ENCODE measurements at regions not wholly inside any gene's neighbourhood (a gene's known extent, or its start where the extent isn't known, plus 50 kb on each side); places are given as distances from the start of the nearest gene placed in this dataset.

- Histone ChIP-seq H3K9me3 (ENCODE audit: control insufficient read depth, insufficient read depth, low read depth, low read length) (no peaks in the 10 kb centered on the region), H3K4me1 (ENCODE audit: control insufficient read depth, insufficient read depth, low read length) (no peaks in the 10 kb centered on the region), H3K27ac (ENCODE audit: extremely low read depth, low read depth, low read length) (no peak overlapping the region), H3K36me3 (ENCODE audit: control insufficient read depth in 2 of 2, insufficient read depth in 1 of 2, low read length in 2 of 2) (no peaks in the 10 kb centered on the region), H3K4me3 (ENCODE audit: low read depth, low read length) (no peak overlapping the region)
- POLR2A ChIA-PET, result no interaction called here
- CTCF ChIA-PET, result no interaction called here
- TF ChIP-seq ZNF529 (tag by site-specific recombination; IDR thresholded peaks at IDR 0.05; ENCODE audit: insufficient replicate concordance) (no peak), HOXD13 (CRISPR knock-in tag; IDR thresholded peaks at IDR 0.05; ENCODE audit: borderline replicate concordance) (no peak), ZNF621 (tag by site-specific recombination; IDR thresholded peaks at IDR 0.05) (no peak), OVOL3 (tag by site-specific recombination; IDR thresholded peaks at IDR 0.05) (no peak), ZBTB21 (tag by site-specific recombination; IDR thresholded peaks at IDR 0.05) (no peak), INSM2 (tag by site-specific recombination; IDR thresholded peaks at IDR 0.05) (no peak), ZNF394 (tag by site-specific recombination; IDR thresholded peaks at IDR 0.05; ENCODE audit: borderline replicate concordance) (no peak), SP7 (tag by site-specific recombination; IDR thresholded peaks at IDR 0.05) (no peak), ZNF112 (tag by site-specific recombination; IDR thresholded peaks at IDR 0.05) (no peak), ZNF391 (tag by site-specific recombination; IDR thresholded peaks at IDR 0.05; ENCODE audit: borderline replicate concordance, low read depth) (no peak), ZNF292 (tag by site-specific recombination; IDR thresholded peaks at IDR 0.05; ENCODE audit: borderline replicate concordance, low read depth) (no peak)
These were observed 1462.4 kb downstream of the EFNB2 start for GRCh38 chr13:105073041-105073440.

DNA sequence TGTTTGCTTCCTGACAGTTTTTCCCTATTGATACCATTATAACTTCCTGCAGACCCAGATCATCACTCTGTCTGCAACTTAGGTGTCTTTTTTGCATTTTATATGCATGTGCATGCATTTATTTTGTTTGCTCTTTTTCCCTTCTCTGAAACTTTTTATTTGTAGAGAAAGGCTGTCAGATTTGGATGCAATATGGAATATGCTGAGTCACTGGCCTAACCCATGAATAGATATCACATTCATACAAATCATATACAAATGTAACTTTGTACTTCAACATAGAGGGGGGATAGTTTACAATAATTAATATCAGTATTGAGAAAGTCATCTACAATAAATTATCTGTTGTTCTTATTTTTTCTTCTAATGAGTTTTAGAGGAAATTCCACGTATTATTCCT is 1465.0 kb downstream of the EFNB2 start:
- Histone ChIP-seq H3K27ac (ENCODE audit: extremely low read depth, low read depth, low read length) (no peak overlapping the region), H3K4me3 (ENCODE audit: low read depth, low read length) (no peak overlapping the region), H3K9me3 (ENCODE audit: control insufficient read depth, insufficient read depth, low read depth, low read length) (no peaks in the 10 kb centered on the region), H3K36me3 (ENCODE audit: control insufficient read depth in 2 of 2, insufficient read depth in 1 of 2, low read length in 2 of 2) (no peaks in the 10 kb centered on the region), H3K4me1 (ENCODE audit: control insufficient read depth, insufficient read depth, low read length) (no peaks in the 10 kb centered on the region)
- TF ChIP-seq SP2 (tag by site-specific recombination; IDR thresholded peaks at IDR 0.05) (no peak), KLF7 (tag by site-specific recombination; IDR thresholded peaks at IDR 0.05; ENCODE audit: borderline replicate concordance) (no peak), OSR2 (tag by site-specific recombination; IDR thresholded peaks at IDR 0.05) (no peak), ZNF701 (tag by site-specific recombination; IDR thresholded peaks at IDR 0.05) (no peak), ZNF791 (tag by site-specific recombination; IDR thresholded peaks at IDR 0.05) (no peak), ZNF658 (tag by site-specific recombination; IDR thresholded peaks at IDR 0.05) (no peak), GLI2 (tag by site-specific recombination; IDR thresholded peaks at IDR 0.05; ENCODE audit: borderline replicate concordance, low read depth) (no peak), ZBTB8A (tag by site-specific recombination; IDR thresholded peaks at IDR 0.05) (no peak), ZNF157 (tag by site-specific recombination; IDR thresholded peaks at IDR 0.05) (no peak), ZNF324 (tag by site-specific recombination; IDR thresholded peaks at IDR 0.05) (no peak), PRDM6 (tag by site-specific recombination; IDR thresholded peaks at IDR 0.05) (no peak), ZNF521 (tag by site-specific recombination; IDR thresholded peaks at IDR 0.05) (no peak), ZNF514 (tag by site-specific recombination; IDR thresholded peaks at IDR 0.05) (no peak), ZNF76 (tag by site-specific recombination; IDR thresholded peaks at IDR 0.05; ENCODE audit: borderline replicate concordance, low read depth) (no peak)
- TF ChIP-seq, protein P1, sequence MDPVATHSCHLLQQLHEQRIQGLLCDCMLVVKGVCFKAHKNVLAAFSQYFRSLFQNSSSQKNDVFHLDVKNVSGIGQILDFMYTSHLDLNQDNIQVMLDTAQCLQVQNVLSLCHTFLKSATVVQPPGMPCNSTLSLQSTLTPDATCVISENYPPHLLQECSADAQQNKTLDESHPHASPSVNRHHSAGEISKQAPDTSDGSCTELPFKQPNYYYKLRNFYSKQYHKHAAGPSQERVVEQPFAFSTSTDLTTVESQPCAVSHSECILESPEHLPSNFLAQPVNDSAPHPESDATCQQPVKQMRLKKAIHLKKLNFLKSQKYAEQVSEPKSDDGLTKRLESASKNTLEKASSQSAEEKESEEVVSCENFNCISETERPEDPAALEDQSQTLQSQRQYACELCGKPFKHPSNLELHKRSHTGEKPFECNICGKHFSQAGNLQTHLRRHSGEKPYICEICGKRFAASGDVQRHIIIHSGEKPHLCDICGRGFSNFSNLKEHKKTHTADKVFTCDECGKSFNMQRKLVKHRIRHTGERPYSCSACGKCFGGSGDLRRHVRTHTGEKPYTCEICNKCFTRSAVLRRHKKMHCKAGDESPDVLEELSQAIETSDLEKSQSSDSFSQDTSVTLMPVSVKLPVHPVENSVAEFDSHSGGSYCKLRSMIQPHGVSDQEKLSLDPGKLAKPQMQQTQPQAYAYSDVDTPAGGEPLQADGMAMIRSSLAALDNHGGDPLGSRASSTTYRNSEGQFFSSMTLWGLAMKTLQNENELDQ (tag by site-specific recombination; IDR thresholded peaks at IDR 0.05; ENCODE audit: low read depth), result no peak
- TF ChIP-seq, protein P2, sequence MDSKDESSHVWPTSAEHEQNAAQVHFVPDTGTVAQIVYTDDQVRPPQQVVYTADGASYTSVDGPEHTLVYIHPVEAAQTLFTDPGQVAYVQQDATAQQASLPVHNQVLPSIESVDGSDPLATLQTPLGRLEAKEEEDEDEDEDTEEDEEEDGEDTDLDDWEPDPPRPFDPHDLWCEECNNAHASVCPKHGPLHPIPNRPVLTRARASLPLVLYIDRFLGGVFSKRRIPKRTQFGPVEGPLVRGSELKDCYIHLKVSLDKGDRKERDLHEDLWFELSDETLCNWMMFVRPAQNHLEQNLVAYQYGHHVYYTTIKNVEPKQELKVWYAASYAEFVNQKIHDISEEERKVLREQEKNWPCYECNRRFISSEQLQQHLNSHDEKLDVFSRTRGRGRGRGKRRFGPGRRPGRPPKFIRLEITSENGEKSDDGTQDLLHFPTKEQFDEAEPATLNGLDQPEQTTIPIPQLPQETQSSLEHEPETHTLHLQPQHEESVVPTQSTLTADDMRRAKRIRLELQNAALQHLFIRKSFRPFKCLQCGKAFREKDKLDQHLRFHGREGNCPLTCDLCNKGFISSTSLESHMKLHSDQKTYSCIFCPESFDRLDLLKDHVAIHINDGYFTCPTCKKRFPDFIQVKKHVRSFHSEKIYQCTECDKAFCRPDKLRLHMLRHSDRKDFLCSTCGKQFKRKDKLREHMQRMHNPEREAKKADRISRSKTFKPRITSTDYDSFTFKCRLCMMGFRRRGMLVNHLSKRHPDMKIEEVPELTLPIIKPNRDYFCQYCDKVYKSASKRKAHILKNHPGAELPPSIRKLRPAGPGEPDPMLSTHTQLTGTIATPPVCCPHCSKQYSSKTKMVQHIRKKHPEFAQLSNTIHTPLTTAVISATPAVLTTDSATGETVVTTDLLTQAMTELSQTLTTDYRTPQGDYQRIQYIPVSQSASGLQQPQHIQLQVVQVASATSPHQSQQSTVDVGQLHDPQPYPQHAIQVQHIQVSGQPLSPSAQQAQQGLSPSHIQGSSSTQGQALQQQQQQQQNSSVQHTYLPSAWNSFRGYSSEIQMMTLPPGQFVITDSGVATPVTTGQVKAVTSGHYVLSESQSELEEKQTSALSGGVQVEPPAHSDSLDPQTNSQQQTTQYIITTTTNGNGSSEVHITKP (tag by site-specific recombination; IDR thresholded peaks at IDR 0.05), result no peak
- CTCF ChIA-PET, result interaction anchor here (1.2 kb wide), 1 partner anchor 499 kb away, joined by 3 read pairs; no protein-coding TSS in a partner anchor
- POLR2A ChIA-PET, result no interaction called here
